Cardiac muscle cell (in vitro differentiated cells and primary cell): ENCODE measurements at regions not wholly inside any gene's neighbourhood (a gene's known extent, or its start where the extent isn't known, plus 50 kb on each side); places are given as distances from the start of the nearest gene placed in this dataset.

Experiments
- DNase-seq, 2 donors: peaks; one replicate each; pipeline versions ENCODE4 v3.0.0 to v3.0.0-alpha.2; 2010 to 2017; ENCODE audit warnings: low read depth in 1 of 2, low spot score in 1 of 2
- H3K27ac ChIP-seq: fragments of 200-600 bp; sonication (generic); 2 replicates; pipeline ENCODE4 v1.5.1; 2016
- H3K27me3 ChIP-seq: fragments of 200-600 bp; sonication (generic); 2 replicates; pipeline ENCODE4 v1.6.0; 2016; ENCODE audit warnings: control low read depth
- H3K36me3 ChIP-seq: fragments of 200-600 bp; sonication (generic); 2 replicates; pipeline ENCODE4 v1.5.1; 2016; ENCODE audit warnings: control low read depth
- H3K4me1 ChIP-seq: fragments of 200-600 bp; sonication (generic); 2 replicates; pipeline ENCODE4 v1.8.1; 2017; ENCODE audit warnings: low read depth, mild to moderate bottlenecking, mixed run types
- H3K4me3 ChIP-seq: fragments of 200-600 bp; sonication (generic); 2 replicates; pipeline ENCODE4 v1.5.1; 2016; ENCODE audit warnings: mild to moderate bottlenecking
- H3K9me3 ChIP-seq: fragments of 200-600 bp; sonication (generic); 2 replicates; pipeline ENCODE4 v1.5.1; 2017; ENCODE audit warnings: low read depth, mild to moderate bottlenecking, control low read depth
- CTCF ChIP-seq: IDR thresholded peaks from 2 replicates; pipeline ENCODE4 v1.5.1; 2012; ENCODE audit warnings: low read depth, mild to moderate bottlenecking, low read length

DNA sequence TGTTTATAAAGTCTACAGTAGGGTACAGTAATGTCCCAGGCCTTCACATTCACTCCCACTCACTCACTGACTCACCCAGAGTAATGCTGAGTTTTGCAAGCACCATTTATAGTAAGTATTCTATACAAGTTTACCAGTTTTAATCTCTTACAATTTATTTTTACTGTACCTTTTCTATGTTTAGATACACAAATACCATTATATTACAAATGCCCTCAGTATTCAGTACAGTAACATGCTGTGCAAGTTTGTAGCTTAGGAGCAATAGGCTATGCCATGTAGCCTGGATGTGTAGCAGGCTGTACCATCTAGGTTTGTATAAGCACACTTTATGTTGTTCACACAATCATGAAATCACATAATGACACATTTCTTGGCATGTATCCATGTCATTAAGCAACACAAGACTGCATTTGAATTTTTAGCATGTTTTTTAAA lies 673.6 kb downstream of the CD109 start:
- TF ChIP-seq CTCF = no peak
- H3K4me3 ChIP-seq = no peak overlapping the region
- DNase-seq = peak in 1 of 2 donors; percentile 80
- H3K4me1 ChIP-seq = peaks cover 5% of the 10 kb centered on the region
- no peaks in the 10 kb centered on the region for H3K9me3 ChIP-seq
- H3K36me3 ChIP-seq = no peaks in the 10 kb centered on the region
- H3K27me3 ChIP-seq = no peaks in the 10 kb centered on the region
- no peak overlapping the region for H3K27ac ChIP-seq

- H3K9me3 ChIP-seq = no peaks in the 10 kb centered on the region
- H3K36me3 ChIP-seq = no peaks in the 10 kb centered on the region
- no peaks in the 10 kb centered on the region for H3K27me3 ChIP-seq
- peaks cover 5% of the 10 kb centered on the region for H3K4me1 ChIP-seq
- no peak overlapping the region for H3K4me3 ChIP-seq
- TF ChIP-seq CTCF = no peak
- H3K27ac ChIP-seq = no peak overlapping the region
- DNase-seq = peak in 1 of 2 donors; percentile 9
Measured at GRCh38 chr6:74368746-74369145, 672.7 kb downstream of the CD109 start.

DNA sequence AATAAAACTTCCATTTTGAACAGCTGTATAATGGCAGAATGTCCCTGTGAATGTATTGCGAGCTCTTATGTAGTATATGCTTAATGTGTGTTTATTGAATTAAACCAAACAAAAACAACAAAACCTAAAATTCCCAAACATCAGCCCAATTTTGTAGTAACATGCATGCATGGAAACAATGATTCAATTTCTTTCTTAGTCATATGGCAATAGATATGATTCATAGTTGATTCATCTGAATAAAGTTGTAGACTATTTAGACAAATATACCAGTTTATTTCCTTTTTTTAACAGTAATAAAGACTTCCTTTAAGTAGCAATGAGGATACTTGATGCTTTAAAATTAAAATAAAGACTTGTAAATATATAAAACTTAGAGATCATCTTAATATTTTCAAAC lies 670.6 kb downstream of the CD109 start:
- no peak overlapping the region for H3K4me3 ChIP-seq
- H3K27ac ChIP-seq = no peak overlapping the region
- H3K36me3 ChIP-seq = no peaks in the 10 kb centered on the region
- H3K9me3 ChIP-seq = no peaks in the 10 kb centered on the region
- H3K27me3 ChIP-seq = no peaks in the 10 kb centered on the region
- no peak for TF ChIP-seq CTCF
- peaks cover 5% of the 10 kb centered on the region for H3K4me1 ChIP-seq
- DNase-seq = no peak

DNA sequence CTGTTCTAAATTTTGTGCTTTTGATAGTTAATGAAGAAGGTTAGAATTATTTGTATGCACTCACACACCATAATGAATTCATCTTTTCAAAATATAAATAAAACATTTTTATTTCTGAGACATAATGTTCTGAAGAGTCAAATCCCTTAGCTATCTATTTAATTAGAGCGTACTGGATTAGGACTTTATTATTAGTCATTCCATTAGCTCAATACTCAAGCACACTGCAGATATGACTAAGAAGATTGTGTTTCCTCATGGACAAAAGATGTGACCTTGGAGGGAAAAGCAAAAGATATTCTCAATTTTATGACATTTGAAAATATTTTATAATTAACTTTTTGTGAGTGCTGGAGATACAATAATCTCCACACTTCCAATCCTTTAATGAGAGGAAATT lies 666.4 kb downstream of the CD109 start:
- no peaks in the 10 kb centered on the region for H3K36me3 ChIP-seq
- H3K4me3 ChIP-seq = no peak overlapping the region
- no peaks in the 10 kb centered on the region for H3K27me3 ChIP-seq
- no peaks in the 10 kb centered on the region for H3K4me1 ChIP-seq
- no peak overlapping the region for H3K27ac ChIP-seq
- no peaks in the 10 kb centered on the region for H3K9me3 ChIP-seq
- no peak for DNase-seq
- no peak for TF ChIP-seq CTCF

- Histone ChIP-seq H3K27me3 (no peaks in the 10 kb centered on the region), H3K9me3 (no peaks in the 10 kb centered on the region), H3K27ac (no peak overlapping the region), H3K4me1 (no peaks in the 10 kb centered on the region), H3K36me3 (no peaks in the 10 kb centered on the region), H3K4me3 (no peak overlapping the region)
- TF ChIP-seq CTCF = no peak
- DNase-seq = peak in 1 of 2 donors; percentile 60
Measured at GRCh38 chr6:74357321-74357720, 661.3 kb downstream of the CD109 start.

DNA sequence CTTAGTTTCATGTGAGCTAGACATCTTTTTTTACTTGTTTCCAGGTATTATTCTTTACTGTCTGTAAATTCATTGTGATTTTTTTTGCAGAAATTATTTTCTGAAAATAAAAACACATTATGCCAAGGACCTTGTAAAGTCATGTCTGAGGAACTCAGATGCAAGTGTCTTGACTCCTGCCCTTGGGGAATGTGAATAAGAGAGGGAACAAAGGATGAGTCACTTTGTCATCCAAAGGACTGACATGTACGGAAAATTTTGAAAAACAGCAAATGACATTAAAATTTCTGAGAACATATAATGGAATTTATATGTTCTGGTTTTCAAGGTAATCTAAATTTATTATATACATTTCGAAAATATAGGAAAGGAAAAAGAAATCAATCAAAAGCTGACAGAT lies 660.4 kb downstream of the CD109 start:
- H3K27ac ChIP-seq = no peak overlapping the region
- TF ChIP-seq CTCF = no peak
- no peaks in the 10 kb centered on the region for H3K36me3 ChIP-seq
- H3K4me3 ChIP-seq = no peak overlapping the region
- H3K9me3 ChIP-seq = no peaks in the 10 kb centered on the region
- no peak for DNase-seq
- H3K4me1 ChIP-seq = no peaks in the 10 kb centered on the region
- no peaks in the 10 kb centered on the region for H3K27me3 ChIP-seq
